Limb (tissue), 2 donors: ENCODE measurements at regions not wholly inside any gene's neighbourhood (a gene's known extent, or its start where the extent isn't known, plus 50 kb on each side); places are given as distances from the start of the nearest gene placed in this dataset.

Experiments
- DNase-seq, 2 donors: peaks; one replicate each; pipeline ENCODE4 v3.0.0-alpha.2; 2016; ENCODE audit errors: extremely low spot score in 2 of 2

- DNase-seq = no peak
Observed at GRCh38 chr6:90663873-90664272, 77.0 kb upstream of the MAP3K7 start.

GRCh38 chr6:90663106-90663505 lies 76.2 kb upstream of the MAP3K7 start:
- DNase-seq = no peak

DNA sequence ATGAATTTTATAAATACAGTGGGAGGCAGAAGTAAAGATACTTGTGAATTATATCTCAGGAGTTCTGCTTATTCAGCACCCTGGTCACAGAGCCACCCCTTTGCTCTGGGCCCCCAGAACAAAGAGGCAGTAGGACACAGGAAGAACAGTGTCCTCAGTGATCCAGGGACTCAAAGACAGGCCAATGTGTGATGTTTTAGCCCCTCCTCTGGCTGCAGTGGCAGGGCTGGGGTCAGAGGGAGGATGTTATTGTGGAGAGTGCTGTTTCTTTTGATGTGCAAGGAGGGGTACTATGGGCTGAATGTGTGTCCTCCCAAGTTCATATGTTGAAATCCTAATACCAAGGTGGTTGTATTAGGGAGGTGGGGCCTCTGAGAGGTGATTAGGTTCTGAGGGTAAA lies 74.1 kb upstream of the MAP3K7 start:
- DNase-seq = no peak

- DNase-seq = no peak
Observed at GRCh38 chr6:90658497-90658896, 71.6 kb upstream of the MAP3K7 start.

- no peak for DNase-seq
Observed at GRCh38 chr6:90656325-90656724, 69.5 kb upstream of the MAP3K7 start.

GRCh38 chr6:90654806-90655205 lies 67.9 kb upstream of the MAP3K7 start:
- no peak for DNase-seq

DNA sequence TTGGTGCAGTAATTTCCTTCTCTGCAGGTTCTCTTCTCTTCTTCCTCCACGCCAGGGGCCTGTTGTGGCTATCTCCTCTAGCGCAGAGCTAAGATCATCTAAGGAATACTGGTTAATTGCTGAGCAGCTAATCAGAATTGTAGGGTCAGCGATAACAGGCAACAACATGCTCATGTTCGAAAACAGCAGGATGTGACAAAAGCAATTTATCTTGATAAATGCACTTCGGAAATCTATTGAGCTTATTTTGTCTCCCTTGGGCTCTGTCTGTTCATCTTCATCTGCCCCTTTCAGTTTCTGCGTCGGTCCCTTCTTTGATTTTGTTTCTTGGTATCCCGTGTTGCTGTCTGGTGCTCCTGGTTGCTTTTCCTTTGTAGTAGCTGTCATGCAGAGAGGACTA lies 67.3 kb upstream of the MAP3K7 start:
- DNase-seq = no peak

DNA sequence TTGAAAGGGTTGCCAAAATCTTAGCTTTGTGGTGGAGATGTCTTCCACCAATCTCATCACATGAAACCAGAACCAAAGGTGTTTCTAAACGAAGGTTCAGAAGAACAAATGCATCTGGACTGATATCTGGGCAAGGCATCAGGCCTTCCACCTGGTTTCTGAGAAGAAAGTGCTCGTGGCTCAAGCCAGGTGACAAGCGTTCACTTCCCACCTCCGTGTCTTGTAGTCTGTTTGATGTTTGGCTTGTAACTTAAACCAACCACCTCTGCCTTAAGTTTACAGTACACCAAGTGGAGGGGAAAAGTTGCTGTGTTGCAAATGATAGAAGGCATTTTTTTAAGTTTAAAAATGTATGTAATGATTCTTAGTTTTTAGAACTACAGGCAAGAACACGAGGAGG lies 66.9 kb upstream of the MAP3K7 start:
- DNase-seq = no peak

DNA sequence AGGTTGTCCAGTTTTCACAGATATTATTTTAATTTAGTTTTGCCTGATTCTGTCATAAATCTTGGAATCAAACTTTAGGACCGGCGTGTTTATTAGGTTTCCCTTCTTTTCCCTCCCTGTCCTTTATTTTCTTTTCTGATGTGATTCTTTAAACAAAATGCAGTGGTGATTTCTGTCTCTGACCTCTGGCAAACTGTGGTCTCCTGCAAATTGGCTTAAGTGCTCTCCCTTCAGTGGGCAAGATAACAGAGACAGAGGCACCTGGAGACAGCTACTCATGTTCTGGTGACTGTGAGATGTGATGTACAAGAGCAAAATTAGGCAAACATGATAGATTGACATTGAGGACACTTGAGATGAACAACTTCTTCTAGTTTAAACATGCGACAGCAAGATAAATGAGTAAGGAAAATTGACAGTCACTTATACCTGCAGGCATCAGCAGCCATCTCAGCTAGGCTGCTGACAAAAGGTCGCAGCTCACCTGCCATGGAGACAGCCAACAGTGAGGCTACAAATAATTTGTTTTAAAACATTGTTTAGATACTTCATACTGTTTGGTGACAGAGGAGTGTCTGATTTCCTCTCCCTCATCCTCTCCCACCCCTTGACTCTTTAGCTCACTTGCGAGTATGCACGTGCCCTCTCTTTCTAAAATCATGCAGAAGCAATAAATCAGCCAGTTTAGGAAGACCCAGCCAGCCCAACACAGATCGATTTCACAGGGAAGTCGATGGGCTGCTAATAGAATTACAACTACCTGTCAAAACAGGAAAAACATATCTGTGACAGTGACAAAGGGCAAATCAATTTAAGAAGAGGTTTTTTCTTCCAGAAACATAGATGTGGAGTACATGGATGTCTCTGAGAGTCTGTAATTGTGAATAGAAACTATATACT lies 63.4 kb upstream of the MAP3K7 start:
- no peak for DNase-seq

DNA sequence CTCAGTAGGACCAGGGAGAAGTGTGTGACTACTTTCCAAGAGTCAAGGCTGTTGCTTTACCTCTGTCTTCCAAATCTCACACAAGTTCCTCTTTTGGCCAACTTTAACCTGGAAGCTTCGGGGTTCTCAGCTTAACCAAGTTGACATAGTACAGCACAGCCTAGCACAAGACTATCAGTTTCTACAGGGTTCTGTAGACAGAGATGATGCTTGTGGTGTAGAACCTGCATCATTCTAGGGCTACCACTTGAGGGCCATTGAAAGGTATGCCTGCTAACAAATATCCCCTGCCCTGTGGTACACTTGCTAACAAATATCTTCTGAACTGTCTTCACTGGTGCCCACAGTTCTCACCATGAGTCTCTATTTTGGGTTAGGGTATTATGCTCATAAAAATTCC lies 62.0 kb upstream of the MAP3K7 start:
- no peak for DNase-seq

DNA sequence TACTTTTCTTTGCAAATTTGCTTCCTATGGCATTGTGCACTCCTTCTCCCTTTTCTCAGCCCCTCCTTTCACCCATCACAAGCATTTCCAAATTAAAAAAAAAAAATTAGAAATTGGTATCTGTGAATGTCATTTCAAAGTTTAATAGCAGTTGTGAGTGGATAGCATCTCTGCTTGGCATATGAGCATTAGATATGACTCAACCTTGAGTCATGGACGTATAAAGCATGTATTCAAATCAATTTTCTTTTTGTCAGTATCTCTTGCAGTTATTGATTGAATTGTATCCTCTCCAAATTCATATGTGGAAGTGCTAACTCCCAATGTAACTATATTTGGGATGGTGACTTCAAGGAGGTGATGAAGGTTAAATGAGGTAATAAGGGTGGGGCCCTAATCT lies 60.1 kb upstream of the MAP3K7 start:
- no peak for DNase-seq

- no peak for DNase-seq
Observed at GRCh38 chr6:90645634-90646033, 58.8 kb upstream of the MAP3K7 start.

DNA sequence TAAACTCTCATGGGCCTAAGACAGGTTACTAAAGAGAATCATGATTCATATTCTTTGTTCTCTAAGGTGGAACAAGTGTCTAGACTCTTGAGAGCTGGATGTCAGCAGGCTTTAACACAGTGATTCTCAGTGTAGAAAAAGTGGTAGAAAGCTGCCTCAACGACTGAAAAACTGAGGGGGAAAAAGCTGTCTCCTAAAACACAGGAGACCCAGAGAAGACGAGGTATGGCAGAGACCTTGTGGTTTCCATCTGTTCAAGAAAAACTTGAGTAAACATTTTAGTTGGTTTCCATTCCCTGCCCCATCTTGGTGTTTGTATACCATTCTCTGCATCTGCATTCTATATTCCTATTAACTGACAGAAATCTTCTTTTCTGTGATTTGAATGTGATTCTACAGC lies 57.6 kb upstream of the MAP3K7 start:
- DNase-seq = no peak

DNA sequence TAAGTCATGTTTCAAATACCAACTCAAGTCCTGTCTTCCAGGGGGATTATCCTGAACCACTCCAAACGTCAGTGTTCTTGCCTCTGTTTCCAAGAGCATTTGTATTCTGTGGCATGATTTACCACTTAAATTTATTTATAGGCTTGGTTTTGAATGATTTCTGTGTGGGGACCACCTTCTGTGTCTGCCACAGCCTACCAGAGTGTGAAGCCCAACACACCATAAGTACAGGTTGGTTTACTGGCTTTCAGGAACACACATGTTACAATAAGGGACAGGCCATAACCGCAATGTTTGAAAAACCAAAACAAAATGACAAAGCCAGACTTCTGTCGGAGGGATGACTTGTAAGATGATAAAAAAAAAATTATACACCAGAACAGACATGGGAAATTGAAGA lies 56.5 kb upstream of the MAP3K7 start:
- DNase-seq = peak in 1 of 2 donors; percentile 44

- no peak for DNase-seq
Observed at GRCh38 chr6:90637320-90637719, 50.4 kb upstream of the MAP3K7 start.
